ENCODE measurements at regions not wholly inside any gene's neighbourhood (a gene's known extent, or its start where the extent isn't known, plus 50 kb on each side); places are given as distances from the start of the nearest gene placed in this dataset.

GRCh38 chr2:122519821-122520611, 764.6 kb downstream of the TSN start:
- TF ChIP-seq, protein P1, sequence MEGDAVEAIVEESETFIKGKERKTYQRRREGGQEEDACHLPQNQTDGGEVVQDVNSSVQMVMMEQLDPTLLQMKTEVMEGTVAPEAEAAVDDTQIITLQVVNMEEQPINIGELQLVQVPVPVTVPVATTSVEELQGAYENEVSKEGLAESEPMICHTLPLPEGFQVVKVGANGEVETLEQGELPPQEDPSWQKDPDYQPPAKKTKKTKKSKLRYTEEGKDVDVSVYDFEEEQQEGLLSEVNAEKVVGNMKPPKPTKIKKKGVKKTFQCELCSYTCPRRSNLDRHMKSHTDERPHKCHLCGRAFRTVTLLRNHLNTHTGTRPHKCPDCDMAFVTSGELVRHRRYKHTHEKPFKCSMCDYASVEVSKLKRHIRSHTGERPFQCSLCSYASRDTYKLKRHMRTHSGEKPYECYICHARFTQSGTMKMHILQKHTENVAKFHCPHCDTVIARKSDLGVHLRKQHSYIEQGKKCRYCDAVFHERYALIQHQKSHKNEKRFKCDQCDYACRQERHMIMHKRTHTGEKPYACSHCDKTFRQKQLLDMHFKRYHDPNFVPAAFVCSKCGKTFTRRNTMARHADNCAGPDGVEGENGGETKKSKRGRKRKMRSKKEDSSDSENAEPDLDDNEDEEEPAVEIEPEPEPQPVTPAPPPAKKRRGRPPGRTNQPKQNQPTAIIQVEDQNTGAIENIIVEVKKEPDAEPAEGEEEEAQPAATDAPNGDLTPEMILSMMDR (IDR thresholded peaks at IDR 0.05): no peak
- DNase-seq (no peak), ATAC-seq (no peak)
- peaks cover 0 to 5% of the 10 kb centered on the region in 2 donors for H3K9me3 Mint-ChIP-seq
- H3K27me3 Mint-ChIP-seq (ENCODE audit: low read depth in 2 of 2): no peaks in the 10 kb centered on the region
- no peak overlapping the region for H3K27ac Mint-ChIP-seq
- no peaks in the 10 kb centered on the region for H3K27me3 ChIP-seq (ENCODE audit: control insufficient read depth, insufficient read depth, low read length)
- intact Hi-C loops (cut with micrococcal nuclease): no loop called here
- no peak overlapping the region for H3K4me3 Mint-ChIP-seq
- 73% methylated on average over 2 of the region's 4 CpGs for WGBS (ENCODE audit: insufficient coverage)
- no peak overlapping the region for H3K27ac ChIP-seq (ENCODE audit: low read length)
- H3K36me3 Mint-ChIP-seq: no peaks in the 10 kb centered on the region
- no peaks in the 10 kb centered on the region for H3K4me1 ChIP-seq (ENCODE audit: control insufficient read depth, insufficient read depth, low read length)
- peaks cover 3% of the 10 kb centered on the region for H3K9me3 ChIP-seq (ENCODE audit: control insufficient read depth, insufficient read depth, low read length)
- no peak overlapping the region for H3K4me3 ChIP-seq (ENCODE audit: low read length)
- no peaks in the 10 kb centered on the region for H3K36me3 ChIP-seq (ENCODE audit: control insufficient read depth, insufficient read depth, low read length)
- no peaks in the 10 kb centered on the region for H3K4me1 Mint-ChIP-seq

- Histone ChIP-seq H3K27ac (ENCODE audit: low read length) (no peak overlapping the region), H3K4me3 (ENCODE audit: low read length) (no peak overlapping the region), H3K9me3 (ENCODE audit: control insufficient read depth, insufficient read depth, low read length) (peaks cover 4% of the 10 kb centered on the region), H3K36me3 (ENCODE audit: control insufficient read depth, insufficient read depth, low read length) (no peaks in the 10 kb centered on the region), H3K27me3 (ENCODE audit: control insufficient read depth, insufficient read depth, low read length) (no peaks in the 10 kb centered on the region), H3K4me1 (ENCODE audit: control insufficient read depth, insufficient read depth, low read length) (no peaks in the 10 kb centered on the region)
- ATAC-seq (no peak), DNase-seq (no peak)
- 90% methylated on average over 4 of the region's 4 CpGs for WGBS (ENCODE audit: insufficient coverage)
- Mint-ChIP-seq H3K27ac (no peak overlapping the region), H3K27me3 (ENCODE audit: low read depth in 2 of 2) (no peaks in the 10 kb centered on the region), H3K4me3 (no peak overlapping the region), H3K36me3 (no peaks in the 10 kb centered on the region), H3K4me1 (no peaks in the 10 kb centered on the region), H3K9me3 (peaks cover 2 to 7% of the 10 kb centered on the region in 2 donors)
- TF ChIP-seq, protein P1 (IDR thresholded peaks at IDR 0.05): no peak
- intact Hi-C loops (cut with micrococcal nuclease): no loop called here
Measured at GRCh38 chr2:122523143-122523542, 767.7 kb downstream of the TSN start.

DNA sequence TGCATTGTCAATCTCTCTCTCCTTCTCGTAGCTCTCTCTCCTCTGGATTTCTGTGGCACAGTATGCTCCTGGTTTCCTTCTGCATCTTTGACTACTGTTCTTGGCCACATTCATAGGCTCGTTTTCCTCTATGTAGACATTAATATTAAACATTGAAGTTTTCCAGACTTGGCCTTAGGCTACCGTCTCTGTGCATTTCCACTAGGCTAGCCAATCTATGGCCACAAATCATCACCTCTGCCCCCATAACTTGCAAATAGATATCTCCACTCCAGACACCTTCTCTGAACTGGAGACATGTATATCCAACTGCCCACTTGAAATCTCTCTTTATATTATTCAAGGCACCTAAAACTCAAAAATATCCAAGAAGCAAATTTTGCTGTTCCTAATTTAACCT, 768.5 kb downstream of the TSN start:
- 76% methylated on average over 3 of the region's 3 CpGs for WGBS (ENCODE audit: insufficient coverage)

More for the DNA sequence above, 768.5 kb downstream of the TSN start:
- no peaks in the 10 kb centered on the region for H3K36me3 Mint-ChIP-seq
- ATAC-seq (no peak), DNase-seq (no peak)
- Histone ChIP-seq H3K36me3 (ENCODE audit: control insufficient read depth, insufficient read depth, low read length) (no peaks in the 10 kb centered on the region), H3K4me1 (ENCODE audit: control insufficient read depth, insufficient read depth, low read length) (no peaks in the 10 kb centered on the region), H3K27ac (ENCODE audit: low read length) (no peak overlapping the region), H3K4me3 (ENCODE audit: low read length) (no peak overlapping the region), H3K27me3 (ENCODE audit: control insufficient read depth, insufficient read depth, low read length) (no peaks in the 10 kb centered on the region), H3K9me3 (ENCODE audit: control insufficient read depth, insufficient read depth, low read length) (peaks cover 4% of the 10 kb centered on the region)
- no peak overlapping the region for H3K4me3 Mint-ChIP-seq
- intact Hi-C loops (cut with micrococcal nuclease): no loop called here
- TF ChIP-seq, protein P1 (IDR thresholded peaks at IDR 0.05): no peak
- no peak overlapping the region for H3K27ac Mint-ChIP-seq
- no peaks in the 10 kb centered on the region for H3K27me3 Mint-ChIP-seq (ENCODE audit: low read depth in 2 of 2)
- peaks cover 2 to 7% of the 10 kb centered on the region in 2 donors for H3K9me3 Mint-ChIP-seq
- H3K4me1 Mint-ChIP-seq: no peaks in the 10 kb centered on the region

Measured in natural killer cell (primary cell).